ENCODE measurements at regions not wholly inside any gene's neighbourhood (a gene's known extent, or its start where the extent isn't known, plus 50 kb on each side); places are given as distances from the start of the nearest gene placed in this dataset.
A peak's percentile ranks its signal among the peaks of the same experiment; 100 is the strongest.

DNA sequence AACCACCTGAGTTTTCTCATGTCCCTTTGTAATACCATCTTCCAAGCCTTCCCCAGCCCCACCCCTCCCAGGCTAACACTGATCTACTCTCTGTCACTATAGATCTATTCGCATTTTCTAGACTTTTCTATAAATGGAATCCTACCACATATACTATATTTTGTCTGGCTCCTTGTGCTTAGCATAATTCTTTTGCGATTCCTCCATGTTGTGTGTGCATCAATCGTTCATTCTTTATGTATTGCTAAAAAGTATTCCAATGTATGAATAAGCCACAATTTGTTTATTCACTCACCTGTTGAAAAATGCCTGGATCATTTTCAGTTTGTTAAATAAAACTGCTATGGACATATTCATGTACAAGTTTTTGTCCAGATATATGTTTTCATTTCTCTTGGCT is 66.7 kb upstream of the DPT start:
- DNase-seq (ENCODE audit: low spot score), result no peak
- Histone ChIP-seq H3K9me3 (ENCODE audit: low read depth, low read length, poor library complexity, severe bottlenecking) (no peaks in the 10 kb centered on the region), H3K4me1 (ENCODE audit: insufficient read depth, low read length, poor library complexity, severe bottlenecking) (peaks cover 13% of the 10 kb centered on the region), H3K27me3 (replicated peaks; ENCODE audit: insufficient read depth, low read depth, low read length, poor library complexity) (no peaks in the 10 kb centered on the region), H3K36me3 (ENCODE audit: insufficient read depth, low read length, poor library complexity, severe bottlenecking) (no peaks in the 10 kb centered on the region), H3K27ac (ENCODE audit: low read depth, low read length, poor library complexity, severe bottlenecking) (no peak overlapping the region), H3K4me3 (ENCODE audit: low read depth, low read length, poor library complexity, severe bottlenecking) (no peak overlapping the region)
- no TSS peak for BruUV-seq (replicated peaks)
- intact Hi-C loops (cut with micrococcal nuclease; ENCODE audit: unreplicated experiment), result no loop called here
- ChIA-PET CTCF (no interaction called here), POLR2A (ENCODE audit: low non-redundant PET) (no interaction called here)
- no peak for TF ChIP-seq CTCF (conservative IDR thresholded peaks at IDR 0.05; ENCODE audit: low read depth, low read length)
- no peak for TF ChIP-seq EZH2 (IDR thresholded peaks at IDR 0.05; ENCODE audit: borderline replicate concordance, low read depth, low read length, poor library complexity, severe bottlenecking)

DNA sequence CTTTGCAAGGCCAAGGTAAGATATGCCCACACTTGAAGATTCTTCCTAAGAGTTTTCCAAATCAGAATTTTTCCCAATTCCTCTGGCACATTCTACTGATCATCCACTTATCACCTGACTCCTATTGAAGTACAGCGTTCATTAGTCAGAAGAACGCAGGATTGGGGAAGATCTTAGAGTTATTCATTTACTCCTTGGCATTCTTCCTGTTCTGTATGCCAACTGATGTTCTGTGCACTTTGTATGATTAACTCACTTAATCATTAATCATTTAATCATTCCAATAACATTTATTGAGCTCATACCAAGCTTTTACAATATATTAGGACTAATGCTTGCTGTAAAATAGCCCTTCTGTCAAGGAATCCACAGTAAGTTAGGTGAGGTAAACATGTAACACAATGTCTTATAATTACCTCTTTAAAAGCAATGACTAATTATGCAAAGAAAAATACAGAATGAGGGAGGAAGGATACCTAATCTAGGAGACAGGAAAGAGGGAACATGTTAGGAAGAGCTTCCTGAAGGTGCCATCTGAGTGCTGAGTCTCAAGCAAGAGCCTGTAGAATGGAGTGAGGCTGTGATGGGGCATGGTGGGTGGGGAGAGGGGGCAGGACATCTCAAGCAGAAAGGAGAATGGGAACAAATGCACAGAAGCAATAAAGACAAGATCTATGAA is 71.1 kb upstream of the DPT start:
- Histone ChIP-seq H3K4me3 (ENCODE audit: low read depth, low read length, poor library complexity, severe bottlenecking) (no peak overlapping the region), H3K36me3 (ENCODE audit: insufficient read depth, low read length, poor library complexity, severe bottlenecking) (no peaks in the 10 kb centered on the region), H3K9me3 (ENCODE audit: low read depth, low read length, poor library complexity, severe bottlenecking) (no peaks in the 10 kb centered on the region), H3K27ac (ENCODE audit: low read depth, low read length, poor library complexity, severe bottlenecking) (no peak overlapping the region), H3K27me3 (replicated peaks; ENCODE audit: insufficient read depth, low read depth, low read length, poor library complexity) (no peaks in the 10 kb centered on the region), H3K4me1 (ENCODE audit: insufficient read depth, low read length, poor library complexity, severe bottlenecking) (no peaks in the 10 kb centered on the region)
- BruUV-seq (replicated peaks), result no TSS peak
- TF ChIP-seq EZH2 (IDR thresholded peaks at IDR 0.05; ENCODE audit: borderline replicate concordance, low read depth, low read length, poor library complexity, severe bottlenecking), result no peak
- no peak for TF ChIP-seq CTCF (conservative IDR thresholded peaks at IDR 0.05; ENCODE audit: low read depth, low read length)
- ChIA-PET CTCF (no interaction called here), POLR2A (ENCODE audit: low non-redundant PET) (no interaction called here)
- DNase-seq (ENCODE audit: low spot score), result no peak
- intact Hi-C loops (cut with micrococcal nuclease; ENCODE audit: unreplicated experiment), result no loop called here

GRCh38 chr1:168801032-168801745 is 72.2 kb upstream of the DPT start:
- no peaks in the 10 kb centered on the region for H3K27me3 ChIP-seq (replicated peaks; ENCODE audit: insufficient read depth, low read depth, low read length, poor library complexity)
- H3K36me3 ChIP-seq (ENCODE audit: insufficient read depth, low read length, poor library complexity, severe bottlenecking), result no peaks in the 10 kb centered on the region
- no peak overlapping the region for H3K4me3 ChIP-seq (ENCODE audit: low read depth, low read length, poor library complexity, severe bottlenecking)
- intact Hi-C loops (cut with micrococcal nuclease; ENCODE audit: unreplicated experiment), result no loop called here
- ChIA-PET POLR2A (ENCODE audit: low non-redundant PET) (no interaction called here), CTCF (no interaction called here)
- no peaks in the 10 kb centered on the region for H3K9me3 ChIP-seq (ENCODE audit: low read depth, low read length, poor library complexity, severe bottlenecking)
- DNase-seq (ENCODE audit: low spot score), result peak; percentile 7
- TF ChIP-seq EZH2 (IDR thresholded peaks at IDR 0.05; ENCODE audit: borderline replicate concordance, low read depth, low read length, poor library complexity, severe bottlenecking) (no peak), CTCF (conservative IDR thresholded peaks at IDR 0.05; ENCODE audit: low read depth, low read length) (no peak)
- H3K27ac ChIP-seq (ENCODE audit: low read depth, low read length, poor library complexity, severe bottlenecking), result no peak overlapping the region
- BruUV-seq (replicated peaks), result no TSS peak
- H3K4me1 ChIP-seq (ENCODE audit: insufficient read depth, low read length, poor library complexity, severe bottlenecking), result no peaks in the 10 kb centered on the region
